ENCODE measurements at regions not wholly inside any gene's neighbourhood (a gene's known extent, or its start where the extent isn't known, plus 50 kb on each side); places are given as distances from the start of the nearest gene placed in this dataset.
A peak's percentile ranks its signal among the peaks of the same experiment; 100 is the strongest.

- no peak for DNase-seq
Measured at GRCh38 chr3:132189601-132190000, 127.6 kb upstream of the ACP3 start.

GRCh38 chr3:132196113-132196512, 121.1 kb upstream of the ACP3 start:
- DNase-seq: no peak

GRCh38 chr3:132198516-132198915, 118.7 kb upstream of the ACP3 start:
- no peak for DNase-seq

DNA sequence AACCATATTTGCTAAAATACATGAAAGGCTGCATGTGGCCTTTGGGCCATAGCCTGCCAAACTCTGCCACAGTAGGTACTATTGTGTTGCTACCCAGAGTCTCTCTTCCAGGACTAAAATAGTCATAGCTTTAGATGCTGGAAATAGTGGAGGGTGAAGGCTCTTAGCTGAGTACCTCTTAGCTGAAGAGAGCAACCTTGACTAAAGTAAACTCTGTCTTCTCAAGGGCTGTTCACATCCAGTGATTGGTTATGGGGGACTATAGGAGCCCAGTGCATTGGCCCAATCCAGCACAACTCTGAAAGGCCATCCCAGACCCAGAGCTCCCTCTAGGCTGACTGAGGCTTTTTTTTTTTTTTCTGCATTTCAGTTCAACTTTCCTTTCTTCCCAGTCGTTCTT, 117.8 kb upstream of the ACP3 start:
- no peak for DNase-seq

- no peak for DNase-seq
Measured at GRCh38 chr3:132202586-132202985, 114.6 kb upstream of the ACP3 start.

DNA sequence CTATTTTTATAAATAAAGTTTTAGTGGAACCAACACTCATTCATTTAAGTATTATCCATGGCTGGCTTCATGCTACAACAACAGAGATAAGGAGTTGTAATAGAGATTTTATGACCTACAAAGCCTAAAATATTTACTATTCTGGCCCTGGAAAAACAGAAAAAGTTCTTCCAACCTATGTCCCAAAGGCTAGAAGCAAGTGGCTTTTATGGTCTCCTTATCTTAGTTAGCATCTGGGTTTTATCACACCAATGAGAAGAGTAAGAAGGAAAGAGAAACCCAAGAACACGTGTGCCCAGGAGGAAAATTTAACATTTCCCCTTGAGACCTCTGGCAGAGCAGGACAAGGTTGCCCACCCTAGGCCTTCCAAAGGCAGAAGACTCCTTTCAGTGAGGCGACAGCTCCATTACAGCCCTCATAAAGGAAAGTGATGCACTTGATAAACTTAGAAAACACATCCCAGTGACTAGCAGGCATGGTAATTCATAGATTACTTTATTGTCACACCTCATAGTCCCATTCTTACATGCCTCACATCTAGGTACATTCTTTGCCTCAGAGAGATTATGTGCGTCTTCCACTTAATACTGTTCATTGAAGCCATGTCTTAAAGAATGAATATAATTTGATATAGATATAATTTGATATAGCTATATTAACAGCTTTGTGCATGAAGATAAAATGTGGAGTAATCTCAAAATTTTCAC, 113.2 kb upstream of the ACP3 start:
- no peak for DNase-seq

- DNase-seq: no peak
Measured at GRCh38 chr3:132205609-132206008, 111.6 kb upstream of the ACP3 start.

DNA sequence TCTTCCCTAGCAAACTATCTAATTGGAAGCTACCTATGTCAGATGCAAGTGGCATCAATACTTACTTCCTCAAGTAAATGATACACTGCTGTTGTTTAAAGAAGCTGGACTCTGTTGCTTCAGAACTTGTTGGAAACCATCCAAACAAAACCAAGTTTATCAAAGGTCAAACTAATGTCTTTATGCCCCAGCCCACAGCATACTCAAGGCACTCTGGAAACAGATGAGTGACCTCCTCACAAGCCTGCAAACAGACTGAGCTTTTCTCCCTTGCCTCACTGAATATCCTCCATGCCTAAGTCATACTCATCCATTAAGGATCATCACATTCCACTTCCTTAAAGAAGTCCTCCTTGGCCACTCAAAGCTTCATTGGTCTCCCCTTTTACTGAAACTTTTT, 107.4 kb upstream of the ACP3 start:
- no peak for DNase-seq

- DNase-seq: peak in 1 of 5 experiments; percentile 1
Measured at GRCh38 chr3:132210476-132211346, 106.5 kb upstream of the ACP3 start.

DNA sequence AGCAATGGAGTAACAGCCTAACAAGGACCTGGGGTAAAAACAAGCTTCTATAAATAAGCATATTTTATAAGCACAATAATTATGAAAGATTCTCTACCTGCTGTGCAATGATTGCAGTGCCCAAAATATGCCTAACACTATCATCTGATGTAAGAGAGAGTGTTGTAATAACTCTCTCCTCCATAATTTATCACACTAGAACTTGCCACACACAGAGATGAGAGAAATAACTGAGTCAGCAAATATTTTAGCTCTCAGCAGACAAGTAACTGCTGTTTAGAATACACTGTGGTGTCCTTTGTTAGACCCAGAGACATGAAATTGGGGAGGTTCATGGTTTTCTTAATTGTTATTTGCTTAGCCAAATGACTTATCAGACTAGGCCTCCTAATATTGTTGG, 105.3 kb upstream of the ACP3 start:
- no peak for DNase-seq

GRCh38 chr3:132218817-132219755, 98.1 kb upstream of the ACP3 start:
- no peak for DNase-seq

- no peak for DNase-seq
Measured at GRCh38 chr3:132220986-132221385, 96.2 kb upstream of the ACP3 start.

- no peak for DNase-seq
Measured at GRCh38 chr3:132222868-132223538, 94.2 kb upstream of the ACP3 start.

GRCh38 chr3:132225664-132226063, 91.5 kb upstream of the ACP3 start:
- no peak for DNase-seq

- DNase-seq: no peak
Measured at GRCh38 chr3:132228923-132229322, 88.3 kb upstream of the ACP3 start.

- DNase-seq: no peak
Measured at GRCh38 chr3:132229641-132230040, 87.6 kb upstream of the ACP3 start.

DNA sequence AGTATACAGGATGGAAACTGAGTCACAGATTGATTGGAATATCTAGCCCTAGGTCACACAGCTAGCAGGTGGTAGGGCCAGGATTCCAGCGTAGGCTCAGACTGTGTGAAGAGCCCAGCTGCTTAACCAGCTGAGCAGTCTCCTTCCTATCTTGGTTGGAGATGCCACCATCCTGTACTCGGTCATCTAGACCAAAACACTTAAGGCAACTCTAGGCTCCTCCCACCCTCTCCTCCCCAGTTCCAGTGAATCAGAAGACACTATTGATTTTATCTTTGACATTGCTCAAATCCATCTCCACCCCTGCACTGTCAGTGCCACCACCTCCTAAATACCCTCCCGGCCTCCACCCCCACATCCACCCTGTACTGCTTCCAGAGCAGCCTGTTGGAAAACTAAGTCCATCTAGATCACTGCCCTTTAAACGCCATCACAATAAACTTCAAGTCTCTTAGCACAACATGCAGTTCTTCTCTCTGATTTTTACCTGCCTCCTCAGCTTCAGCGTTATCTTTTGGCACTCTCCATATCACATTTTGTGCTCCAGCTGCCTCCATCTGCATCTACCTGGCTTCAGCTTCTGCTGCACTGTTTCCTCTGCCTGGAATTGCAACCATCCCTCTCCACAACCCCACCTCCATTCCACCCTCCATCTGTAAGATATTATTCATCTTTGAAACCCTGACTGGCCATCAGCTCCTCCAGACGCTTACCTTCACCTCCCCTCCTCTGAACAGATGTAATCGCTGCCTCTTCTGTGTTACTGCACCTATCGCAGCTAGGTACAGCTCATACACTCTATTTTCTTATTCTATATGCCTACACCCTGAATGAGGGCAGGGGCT, 86.8 kb upstream of the ACP3 start:
- DNase-seq: no peak

DNA sequence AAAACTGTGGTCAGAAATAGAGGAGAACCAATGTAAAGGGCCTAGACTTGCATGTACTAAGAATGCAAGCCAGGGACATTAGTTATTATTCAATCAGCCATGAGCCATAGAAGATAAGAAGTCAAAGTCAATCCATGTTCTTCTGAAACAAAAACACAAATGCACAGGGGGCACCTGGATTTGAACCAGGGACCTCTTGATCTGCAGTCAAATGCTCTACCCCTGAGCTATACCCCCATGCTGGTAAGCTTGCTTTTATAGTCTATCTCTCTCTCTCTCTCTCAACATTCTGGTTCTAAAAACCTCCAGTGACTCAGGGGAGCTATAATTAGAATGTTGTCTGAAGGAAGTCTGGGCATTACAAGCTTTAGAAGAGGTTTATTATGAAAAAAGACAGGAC, 85.6 kb upstream of the ACP3 start:
- no peak for DNase-seq

GRCh38 chr3:132232231-132232792, 84.9 kb upstream of the ACP3 start:
- DNase-seq: no peak

DNA sequence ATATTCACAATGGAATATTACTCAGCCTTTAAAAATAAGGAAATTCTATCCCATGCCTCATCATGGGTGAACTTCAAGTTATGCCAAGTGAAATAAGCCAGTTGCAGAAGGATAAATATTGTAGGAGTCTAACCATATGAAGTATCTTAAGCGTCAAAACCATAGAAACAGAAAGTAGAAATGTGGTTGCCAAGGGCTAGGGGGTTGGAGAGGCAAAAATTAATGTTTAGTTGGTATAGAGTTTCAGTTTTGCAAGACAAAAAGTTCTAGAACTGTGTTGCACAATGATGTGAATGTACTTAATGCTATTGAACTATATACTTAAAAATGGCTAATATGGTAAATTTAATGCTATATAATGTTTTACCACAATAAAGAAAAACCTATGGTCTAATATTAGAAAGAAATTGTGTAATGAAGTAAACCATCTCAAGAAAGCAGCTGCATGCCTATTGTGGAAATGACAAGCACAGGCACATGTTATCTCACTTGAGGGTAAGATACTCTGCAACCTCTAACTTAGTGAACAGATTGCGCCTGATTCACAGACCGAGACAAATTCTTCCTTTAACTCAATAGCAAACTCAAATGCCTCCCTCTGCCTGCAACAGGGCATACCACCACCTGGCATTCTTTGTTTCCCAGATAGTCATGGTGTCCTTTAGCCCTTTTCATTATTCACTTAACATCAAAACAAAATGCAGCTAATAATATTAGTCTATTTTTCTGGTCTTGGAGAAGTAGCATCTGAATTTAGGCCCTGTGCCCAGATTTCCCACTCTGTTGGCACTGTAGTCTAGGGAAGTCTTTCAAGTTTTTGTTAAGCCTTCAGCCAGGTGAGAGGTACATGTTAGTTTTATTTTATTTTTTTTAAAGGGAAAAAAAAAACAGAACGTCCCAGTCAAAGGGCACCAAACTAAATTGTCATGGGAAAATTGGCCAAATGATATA, 80.2 kb upstream of the ACP3 start:
- peak in 1 of 5 experiments; percentile 2 for DNase-seq
